ENCODE measurements at regions not wholly inside any gene's neighbourhood (a gene's known extent, or its start where the extent isn't known, plus 50 kb on each side); places are given as distances from the start of the nearest gene placed in this dataset.
A peak's percentile ranks its signal among the peaks of the same experiment; 100 is the strongest.
"Not testable (repeated sequence)": the region's sequence is repeated elsewhere in the genome, so short reads cannot be mapped to it uniquely, and the experiment has no call there.

GRCh38 chr21:30104241-30104640 is 62.4 kb downstream of the CLDN17 start:
- DNase-seq (no peak), ATAC-seq (peak; percentile 58)
- intact Hi-C loops (cut with DNase I, micrococcal nuclease) = no loop called here

GRCh38 chr21:30102871-30103270 is 63.7 kb downstream of the CLDN17 start:
- intact Hi-C loops (cut with DNase I, micrococcal nuclease) = no loop called here

GRCh38 chr21:30101967-30102366 is 64.6 kb downstream of the CLDN17 start:
- intact Hi-C loops (cut with DNase I, micrococcal nuclease) = no loop called here
- DNase-seq (no peak), ATAC-seq (peak; percentile 76)

More at GRCh38 chr21:30102871-30103270, 63.7 kb downstream of the CLDN17 start:
- ATAC-seq = no peak
- no peak for DNase-seq

GRCh38 chr21:30097791-30098190 is 68.8 kb downstream of the CLDN17 start:
- DNase-seq = no peak
- ATAC-seq = no peak
- intact Hi-C loops (cut with DNase I, micrococcal nuclease) = no loop called here

DNA sequence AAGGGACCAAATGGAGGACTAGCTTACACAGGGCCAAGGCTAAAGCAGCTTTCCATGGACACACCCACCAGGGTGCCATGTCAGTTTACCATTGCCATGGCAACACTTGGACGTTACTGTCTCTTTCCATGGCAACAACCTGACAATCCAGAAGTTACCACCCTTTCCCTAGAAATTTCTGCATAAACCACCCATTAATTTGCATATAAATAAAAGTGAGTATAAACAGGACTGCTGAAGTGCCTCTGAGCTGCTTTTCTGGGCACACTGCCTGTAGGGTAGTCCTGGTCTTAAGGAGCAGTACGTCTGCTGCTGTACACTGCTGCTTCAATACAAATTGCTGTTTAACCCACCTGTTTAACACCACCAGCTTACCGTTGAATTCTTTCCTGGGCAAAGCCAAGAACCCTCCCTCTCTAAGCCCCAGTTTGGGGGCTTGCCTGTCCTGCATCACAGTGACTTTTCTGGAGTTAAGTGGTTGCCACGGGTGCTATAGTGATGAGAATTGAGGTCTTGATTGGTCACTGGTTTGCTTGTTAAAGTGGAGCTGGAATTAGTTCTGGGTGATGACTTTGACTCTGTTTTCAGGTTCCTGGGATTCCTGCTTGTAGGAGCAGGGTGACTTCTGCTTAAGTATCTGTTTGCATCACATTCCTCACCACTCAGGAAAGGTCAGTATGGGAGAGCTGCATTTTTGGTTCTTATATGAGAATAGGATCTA is 83.2 kb downstream of the CLDN17 start:
- intact Hi-C loops (cut with DNase I, micrococcal nuclease) = no loop called here
- DNase-seq = no peak
- ATAC-seq = no peak

DNA sequence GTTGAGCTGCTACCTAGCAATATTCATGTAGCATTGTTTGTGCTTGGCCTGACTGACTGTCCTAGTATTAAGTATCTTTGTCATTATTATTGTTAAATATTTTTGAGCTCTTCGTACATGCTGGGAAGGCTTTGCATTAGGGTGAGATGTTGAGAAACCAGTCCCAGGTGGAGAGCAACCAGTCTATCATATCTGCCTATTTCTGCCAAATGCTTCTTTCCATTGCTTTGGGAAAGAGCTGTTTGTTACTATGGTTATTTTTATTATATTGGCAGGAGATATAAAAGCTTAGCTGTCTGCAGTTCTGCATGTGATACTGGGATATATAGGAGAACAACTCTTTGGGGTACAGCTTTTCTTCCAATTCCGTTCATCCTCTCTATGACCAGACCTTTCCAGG is 85.1 kb downstream of the CLDN17 start:
- DNase-seq (no peak), ATAC-seq (no peak)
- intact Hi-C loops (cut with DNase I, micrococcal nuclease) = no loop called here

GRCh38 chr21:30072496-30072895 is 94.1 kb downstream of the CLDN17 start:
- intact Hi-C loops (cut with DNase I, micrococcal nuclease) = no loop called here
- DNase-seq (peak; percentile 35 to 49), ATAC-seq (peak; percentile 95)

- DNase-seq (no peak), ATAC-seq (no peak)
- intact Hi-C loops (cut with DNase I, micrococcal nuclease) = no loop called here
Observed at GRCh38 chr21:30058928-30059327, 107.7 kb downstream of the CLDN17 start.

DNA sequence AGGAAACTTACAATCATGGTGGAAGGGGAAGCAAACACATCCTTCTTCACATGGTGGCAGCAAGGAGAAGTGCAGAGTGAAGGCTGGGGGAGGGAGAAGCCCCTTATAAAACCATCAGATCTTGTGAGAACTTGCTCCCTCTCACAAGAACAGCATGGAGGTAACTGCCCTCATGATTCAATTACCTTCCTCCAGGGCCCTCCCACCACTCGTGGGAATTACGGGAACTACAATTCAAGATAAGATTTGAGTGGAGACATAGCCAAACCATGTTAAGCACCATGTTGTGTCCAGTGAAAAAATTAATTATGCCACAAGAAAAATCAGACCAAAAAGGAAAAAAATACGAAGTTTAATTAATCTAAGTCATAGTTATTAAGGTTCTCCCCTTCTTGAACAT is 109.5 kb downstream of the CLDN17 start:
- intact Hi-C loops (cut with DNase I, micrococcal nuclease) = no loop called here
- DNase-seq = no peak
- no peak for ATAC-seq

DNA sequence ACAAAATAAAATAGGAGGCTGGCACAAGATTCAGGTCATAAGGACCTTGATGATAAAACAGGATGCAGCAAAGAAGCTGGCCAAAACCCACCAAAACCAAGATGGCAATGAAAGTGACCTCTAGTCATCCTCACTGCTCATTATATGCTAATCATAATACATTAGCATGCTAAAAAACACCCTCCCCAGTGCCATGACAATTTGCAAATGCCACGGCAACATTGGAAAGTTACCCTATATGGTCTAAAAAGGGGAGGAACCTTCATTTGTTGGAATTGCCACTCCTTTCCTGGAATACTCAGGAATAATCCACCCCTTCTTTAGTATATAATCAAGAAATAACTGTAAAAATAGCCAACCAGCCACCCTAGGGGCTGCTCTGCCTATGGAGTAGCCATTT is 108.8 kb upstream of the GRIK1 start:
- no peak for DNase-seq
- intact Hi-C loops (cut with DNase I, micrococcal nuclease) = loop anchor here in 1 of 2 donors (10.0 kb wide), 1 partner anchor 1036 kb away; no protein-coding TSS in a partner anchor
- ATAC-seq = no peak

DNA sequence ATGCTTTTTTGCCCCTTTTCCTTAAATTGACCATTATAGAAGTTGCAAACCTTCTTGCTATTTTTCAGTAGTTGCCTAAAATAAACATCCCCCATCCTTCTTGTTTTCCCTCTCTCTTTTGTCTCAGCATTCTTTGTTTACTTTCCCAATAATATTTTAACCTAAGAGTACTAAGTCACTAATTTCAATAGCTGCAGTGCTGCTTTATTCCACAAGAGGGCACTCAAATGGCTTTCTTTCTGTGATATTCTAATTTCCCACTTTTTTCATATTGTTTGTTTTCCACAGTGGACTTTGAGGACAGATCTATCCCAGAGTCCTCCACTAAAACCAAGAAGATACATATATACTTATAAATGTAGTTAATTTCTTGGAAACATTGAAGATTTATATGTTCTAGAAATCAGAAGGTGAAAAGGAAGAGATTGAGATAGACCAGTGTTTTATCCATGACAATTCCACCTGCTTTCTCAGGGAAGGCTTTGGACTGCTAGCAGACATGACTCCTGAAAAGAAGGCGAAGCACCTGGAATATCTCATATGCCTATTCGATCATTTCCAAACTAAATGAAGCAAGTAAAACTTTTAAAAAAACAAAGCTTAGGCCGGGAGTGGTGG is 104.8 kb upstream of the GRIK1 start:
- ATAC-seq = peak; percentile 25
- intact Hi-C loops (cut with DNase I, micrococcal nuclease) = loop anchor here in 1 of 2 donors (10.0 kb wide), 1 partner anchor 1040 kb away; no protein-coding TSS in a partner anchor
- no peak for DNase-seq

DNA sequence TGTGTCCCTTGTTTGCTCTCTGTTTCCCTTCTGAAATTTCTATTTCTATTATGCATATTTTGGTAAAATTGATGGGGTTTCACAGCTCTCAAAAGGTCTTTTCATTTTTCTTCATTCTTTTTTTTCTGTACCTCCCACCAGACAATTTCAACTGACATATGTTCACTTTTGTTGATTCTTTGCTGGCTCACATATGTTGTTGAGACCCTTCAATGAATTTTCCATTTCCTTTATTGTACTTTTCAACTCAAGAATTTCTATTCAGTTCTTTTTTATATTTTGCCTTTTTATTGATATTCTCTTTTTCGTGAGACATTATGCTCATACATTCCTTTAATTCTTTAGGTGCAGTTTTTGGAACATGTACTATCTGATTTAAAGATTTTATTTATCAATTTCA is 102.6 kb upstream of the GRIK1 start:
- DNase-seq = no peak
- intact Hi-C loops (cut with DNase I, micrococcal nuclease) = loop anchor here in 1 of 2 donors (10.0 kb wide), 1 partner anchor 1042 kb away; no protein-coding TSS in a partner anchor
- ATAC-seq = no peak

GRCh38 chr21:30033441-30033840 is 93.6 kb upstream of the GRIK1 start:
- DNase-seq (no peak), ATAC-seq (no peak)
- intact Hi-C loops (cut with DNase I, micrococcal nuclease) = no loop called here

DNA sequence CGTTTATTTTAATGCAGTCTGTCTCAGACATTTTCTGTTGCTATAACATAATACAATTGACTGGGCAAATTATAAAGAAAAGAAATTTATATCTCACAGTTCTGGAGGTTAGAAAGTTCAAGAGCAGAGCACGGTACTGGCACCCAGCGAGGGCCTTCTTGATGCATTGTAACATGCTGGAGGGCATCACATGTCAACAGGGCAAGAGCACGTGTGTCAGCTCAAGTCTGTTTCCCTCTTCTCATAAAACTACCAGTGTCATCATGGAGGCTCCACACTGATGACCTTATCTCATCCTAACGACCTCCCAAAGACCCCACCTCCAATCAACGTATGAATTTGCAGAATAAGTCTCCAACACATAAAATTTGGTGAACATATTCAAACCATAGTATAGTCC is 90.6 kb upstream of the GRIK1 start:
- DNase-seq = no peak
- intact Hi-C loops (cut with DNase I, micrococcal nuclease) = no loop called here
- ATAC-seq = no peak

GRCh38 chr21:30028537-30028936 is 88.7 kb upstream of the GRIK1 start:
- DNase-seq (no peak), ATAC-seq (no peak)
- intact Hi-C loops (cut with DNase I, micrococcal nuclease) = no loop called here

DNA sequence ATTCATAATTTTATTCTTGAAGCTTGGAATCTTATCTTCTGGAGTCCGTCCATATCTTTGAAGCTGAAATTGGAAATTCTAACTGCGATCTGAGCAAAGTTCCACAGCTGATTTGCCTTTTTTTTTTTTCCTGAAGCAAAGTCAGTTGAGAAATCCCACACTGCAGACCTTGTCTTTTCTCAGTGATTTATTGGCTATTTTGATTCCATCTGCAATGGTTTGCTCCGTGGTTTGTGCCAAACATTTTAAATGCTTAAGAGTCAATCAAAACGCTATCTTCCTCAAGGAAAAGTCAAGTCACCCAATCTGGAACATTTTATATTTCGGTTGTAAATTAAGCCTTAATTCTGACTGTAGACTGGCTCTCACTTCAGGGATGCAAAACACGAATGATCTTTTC is 88.2 kb upstream of the GRIK1 start:
- intact Hi-C loops (cut with DNase I, micrococcal nuclease) = no loop called here
- DNase-seq (no peak), ATAC-seq (no peak)

- DNase-seq; ATAC-seq; intact Hi-C loops (cut with DNase I, micrococcal nuclease): not testable (repeated sequence)
Observed at GRCh38 chr21:30023056-30023455, 83.3 kb upstream of the GRIK1 start.

DNA sequence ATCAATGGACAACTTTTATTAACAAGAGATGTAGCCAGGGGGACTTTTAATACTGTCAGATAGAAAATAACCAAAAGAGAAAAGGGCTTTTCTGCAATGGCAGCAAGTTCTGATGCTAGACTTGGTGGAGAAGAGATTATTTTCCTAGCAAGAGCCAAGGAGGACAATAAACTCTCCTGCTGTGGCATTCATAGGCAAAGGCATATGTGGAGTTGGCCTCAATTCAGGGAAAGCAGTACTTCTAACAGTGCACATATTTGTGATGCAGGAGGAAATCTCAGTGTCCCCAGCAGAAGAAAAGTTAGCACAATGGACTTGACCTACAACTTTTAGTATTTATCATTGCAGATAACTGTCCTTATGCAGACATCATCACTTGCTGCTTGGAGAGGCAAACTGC is 75.1 kb upstream of the GRIK1 start:
- ATAC-seq (no peak), DNase-seq (no peak)
- intact Hi-C loops (cut with DNase I, micrococcal nuclease) = no loop called here

GRCh38 chr21:29991624-29992023 is 51.8 kb upstream of the GRIK1 start:
- intact Hi-C loops (cut with DNase I, micrococcal nuclease) = no loop called here
- DNase-seq (no peak), ATAC-seq (no peak)

DNA sequence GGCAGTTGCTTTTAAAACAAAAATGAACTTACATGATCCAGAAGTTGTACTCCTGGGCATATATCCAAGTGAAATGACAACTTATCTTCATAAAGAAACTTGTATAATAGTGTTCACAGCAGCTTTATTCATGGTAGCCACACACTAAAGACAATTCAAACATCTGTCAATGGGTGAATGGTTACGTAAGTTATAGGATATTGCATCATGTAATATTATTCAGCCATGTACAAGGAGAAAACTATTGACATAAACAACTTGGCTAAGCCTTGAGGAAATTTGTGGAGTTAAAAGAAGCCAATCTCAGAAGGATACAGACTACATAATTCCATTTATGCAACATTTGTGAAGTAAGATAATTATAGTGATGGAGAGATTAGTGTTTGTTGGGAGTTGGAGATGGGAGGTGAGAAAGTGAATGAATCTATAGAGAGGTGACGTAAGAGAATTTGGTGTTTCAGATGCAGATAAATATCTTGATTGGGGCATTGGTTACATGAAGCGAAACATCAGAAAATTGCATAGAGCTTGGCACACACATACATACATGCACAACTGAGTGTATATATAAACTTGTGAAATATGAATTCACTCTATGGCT is 49.9 kb upstream of the GRIK1 start:
- no peak for DNase-seq
- intact Hi-C loops (cut with DNase I, micrococcal nuclease) = no loop called here
- ATAC-seq = no peak

All from left colon (tissue), 2 donors.